SH-SY5Y (cell line): ENCODE measurements at regions not wholly inside any gene's neighbourhood (a gene's known extent, or its start where the extent isn't known, plus 50 kb on each side); places are given as distances from the start of the nearest gene placed in this dataset.
A peak's percentile ranks its signal among the peaks of the same experiment; 100 is the strongest.

Experiments used
- GATA2 ChIP-seq: IDR thresholded peaks from 2 replicates; pipeline ENCODE4 v1.6.1; 2011; ENCODE audit warnings: mild to moderate bottlenecking, low read depth, low read length
- GATA3 ChIP-seq: IDR thresholded peaks from 2 replicates; pipeline ENCODE4 v1.6.1; 2011; ENCODE audit warnings: low read depth, mild to moderate bottlenecking, low read length, moderate library complexity

DNA sequence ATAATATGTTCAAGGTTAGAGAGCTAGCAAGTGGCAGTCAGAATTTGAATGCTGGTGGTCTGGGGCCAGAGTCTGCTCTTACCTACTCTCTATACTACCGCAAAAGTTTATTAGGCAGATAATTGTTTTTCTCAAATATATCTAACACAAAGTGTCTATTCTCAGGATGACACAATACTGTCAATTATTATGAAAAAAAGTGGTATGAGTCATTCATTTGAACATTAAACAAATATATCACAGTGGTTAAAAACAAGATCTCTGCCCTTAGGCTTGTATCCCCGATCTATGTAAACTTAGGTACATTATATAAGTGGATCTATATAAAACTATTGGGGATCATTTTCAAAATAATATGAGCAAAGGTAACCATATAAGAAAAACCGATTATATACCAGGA, 354.9 kb downstream of the CETN3 start:
- TF ChIP-seq GATA3 (no peak), GATA2 (no peak)

DNA sequence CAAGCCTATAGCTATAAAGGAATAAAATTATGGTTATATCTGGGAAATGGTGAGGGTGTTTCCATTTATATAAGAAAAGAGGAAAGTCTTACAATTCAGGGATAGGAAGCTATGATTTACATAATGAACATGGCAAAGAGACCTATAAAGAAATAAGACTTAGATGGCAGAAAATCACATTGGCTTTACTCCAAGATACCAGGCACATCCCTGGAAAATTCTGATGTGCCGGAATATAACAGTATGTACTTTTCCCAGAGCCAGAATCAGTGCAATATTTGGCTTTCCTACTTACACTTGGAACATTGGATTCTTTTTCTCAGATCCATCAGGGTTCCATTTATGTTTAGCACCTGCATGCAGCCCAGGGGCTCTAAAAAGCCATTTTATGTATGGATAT, 357.8 kb downstream of the CETN3 start:
- TF ChIP-seq GATA2 (no peak), GATA3 (no peak)

DNA sequence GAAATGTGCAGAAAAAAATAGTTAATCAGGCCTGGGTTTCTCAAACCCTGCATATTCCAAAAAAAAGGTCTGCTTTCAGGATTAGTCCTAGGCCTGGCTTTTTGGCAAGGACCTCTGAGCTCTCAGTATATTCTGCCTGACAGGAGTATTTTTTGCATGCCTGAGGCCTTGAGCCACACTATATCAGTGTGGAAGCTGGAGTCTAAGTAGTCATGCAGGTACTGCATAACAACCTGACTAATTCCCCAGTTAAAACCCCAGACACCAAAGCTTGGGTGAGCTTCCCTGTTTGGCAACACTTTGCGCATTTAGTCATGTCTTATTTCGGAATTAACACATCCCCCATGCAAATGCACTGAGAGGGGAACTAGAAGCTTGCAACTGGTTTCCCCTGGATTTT, 359.5 kb downstream of the CETN3 start:
- TF ChIP-seq GATA3 (no peak), GATA2 (no peak)

DNA sequence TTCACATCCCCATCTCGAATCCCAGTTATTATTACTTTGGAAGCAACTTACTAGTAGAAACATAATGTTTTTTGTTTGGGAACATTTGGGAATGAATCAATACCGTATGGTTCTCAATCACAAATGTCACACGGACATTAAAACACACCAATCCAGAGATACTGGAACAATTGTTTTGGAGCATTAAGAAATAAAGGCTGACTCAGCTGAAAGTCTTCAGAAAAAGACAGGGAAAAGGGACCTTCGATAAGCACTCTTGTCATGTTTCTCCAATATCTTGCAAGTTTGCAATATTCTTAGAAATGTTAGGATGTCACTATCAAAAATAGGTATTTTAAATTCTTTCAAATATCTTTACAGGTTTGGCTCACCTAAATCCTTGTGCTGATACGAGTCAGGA, 362.4 kb downstream of the CETN3 start:
- TF ChIP-seq GATA3 (no peak), GATA2 (no peak)

DNA sequence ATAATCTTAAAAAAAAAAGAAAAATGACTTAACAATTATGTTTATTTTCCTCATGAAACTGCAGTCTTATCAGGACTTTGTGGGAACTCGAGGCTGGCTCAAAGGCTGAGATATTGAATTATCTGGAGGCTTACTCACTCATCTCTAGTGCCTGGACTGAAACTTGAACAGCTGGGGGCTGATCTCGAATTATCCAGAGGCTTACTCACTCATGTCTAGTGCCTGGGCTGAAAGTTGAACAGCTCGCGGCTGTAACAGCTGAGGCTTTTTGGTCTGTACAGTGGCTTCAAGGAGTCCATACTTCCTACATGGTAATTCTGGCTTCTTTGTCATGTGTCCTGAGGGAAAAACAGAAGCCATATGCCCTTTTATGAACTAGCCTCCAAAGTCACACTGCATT, 371.9 kb downstream of the CETN3 start:
- TF ChIP-seq GATA3 (no peak), GATA2 (no peak)

DNA sequence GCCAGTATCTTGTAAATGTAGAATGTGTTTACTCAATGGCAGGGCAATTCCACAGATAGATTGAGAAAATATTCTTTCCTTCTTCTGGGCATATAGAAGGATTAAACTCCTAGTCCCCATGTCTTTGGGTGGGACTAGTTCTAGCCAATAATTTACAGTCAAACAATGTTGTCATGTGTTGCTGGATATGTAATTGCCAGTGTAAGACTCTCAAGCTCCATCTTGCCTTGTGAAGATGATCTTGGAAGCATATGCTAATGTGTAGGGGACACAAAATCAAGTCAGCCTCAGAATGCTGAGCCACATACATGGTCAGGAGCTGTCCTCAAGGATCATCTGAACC, 386.9 kb downstream of the CETN3 start:
- TF ChIP-seq GATA2 (no peak), GATA3 (no peak)

DNA sequence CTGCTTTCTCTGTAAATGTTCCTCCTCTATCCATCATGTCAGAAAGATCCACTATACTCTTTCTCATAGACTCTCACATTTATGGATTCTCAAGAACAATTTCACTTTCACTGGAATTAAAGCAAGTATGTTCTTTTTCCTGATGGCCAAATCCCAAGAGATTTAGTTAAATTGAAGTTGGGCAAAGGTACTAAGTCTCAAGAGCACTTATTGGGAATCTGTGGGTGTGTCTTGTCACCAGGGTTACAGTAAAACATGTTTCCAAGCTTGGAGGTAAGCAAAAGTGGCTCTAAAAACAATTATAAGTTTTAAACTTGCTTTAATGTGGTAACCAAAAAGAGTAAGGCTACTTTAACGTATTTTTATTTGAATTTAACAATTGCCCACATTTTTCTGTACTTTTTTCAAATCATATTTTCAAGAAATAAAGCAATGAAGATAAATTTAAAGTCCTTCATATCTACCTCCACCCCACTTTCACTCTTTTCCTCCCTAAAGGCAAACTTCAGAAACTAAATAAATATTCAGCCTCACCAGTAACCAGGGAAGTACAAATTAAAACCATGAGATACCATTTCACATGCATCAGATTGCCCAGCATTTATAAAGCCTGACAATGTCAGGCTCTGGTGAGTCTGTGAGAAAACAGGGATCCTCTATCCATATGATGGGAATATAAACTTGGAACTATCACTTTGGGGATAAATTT, 387.4 kb downstream of the CETN3 start:
- no peak for TF ChIP-seq GATA3
- TF ChIP-seq GATA2, result no peak

DNA sequence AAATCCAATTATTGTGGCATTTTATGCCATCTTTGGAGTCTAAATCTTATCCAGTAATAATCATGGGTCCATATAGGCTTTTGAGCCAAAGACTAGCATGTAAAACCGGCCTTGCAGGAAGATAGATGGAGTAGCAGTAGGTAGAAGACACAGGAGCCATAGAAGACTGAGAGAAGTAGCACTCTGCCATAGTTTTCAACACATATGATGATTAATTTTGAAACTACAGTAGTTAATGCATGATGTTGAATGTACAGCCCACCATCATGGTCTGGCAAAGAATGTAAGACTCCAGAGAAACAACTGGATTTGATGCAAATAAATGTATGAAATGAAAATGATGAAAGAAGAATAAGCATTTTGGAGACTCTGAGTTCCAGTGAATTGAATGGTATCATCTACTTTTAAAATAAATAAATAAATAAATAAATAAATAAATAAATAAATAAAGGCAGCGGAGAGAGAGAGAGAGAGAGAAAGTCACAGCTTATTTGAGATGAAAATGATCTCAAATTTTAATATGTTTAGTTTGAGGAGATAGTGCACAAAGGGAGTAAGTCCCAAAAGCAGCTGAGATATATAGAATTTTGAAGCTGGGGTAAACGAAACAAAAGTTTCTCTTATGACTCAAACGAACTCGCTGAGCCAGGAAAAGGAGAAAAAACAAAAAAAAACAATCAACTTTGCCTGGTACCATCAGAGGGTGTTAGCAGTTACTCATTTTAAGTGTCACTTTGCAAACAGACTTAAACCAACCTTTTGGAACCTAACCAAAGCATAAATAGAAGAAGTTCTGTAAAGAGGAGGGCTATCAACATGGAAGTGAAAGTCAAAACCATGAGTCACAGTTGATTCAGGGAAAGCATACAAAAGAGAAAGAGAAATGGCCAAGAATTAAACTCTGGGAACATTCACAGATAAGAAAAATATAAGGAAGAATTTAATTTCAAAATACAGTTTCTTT, 388.7 kb downstream of the CETN3 start:
- TF ChIP-seq GATA3 (no peak), GATA2 (no peak)

DNA sequence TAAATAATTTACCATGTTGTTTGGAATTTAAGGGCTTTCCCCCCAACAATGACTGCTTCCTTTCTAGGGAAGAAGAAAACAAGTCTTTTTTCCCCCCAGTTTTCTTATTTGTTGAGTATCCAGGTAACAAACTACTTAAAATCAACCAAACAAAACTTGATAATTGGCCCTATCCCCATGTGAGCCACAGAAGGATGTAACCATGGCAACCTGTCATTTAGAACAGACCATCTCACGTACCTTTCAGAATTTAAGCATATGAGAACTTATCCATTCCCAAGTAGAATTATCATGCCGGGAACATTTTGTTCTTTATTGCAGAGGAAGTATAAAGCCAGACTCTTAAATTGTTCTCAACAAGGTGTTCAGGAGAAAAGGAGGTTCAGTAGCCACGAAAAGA, 392.3 kb downstream of the CETN3 start:
- TF ChIP-seq GATA2 (no peak), GATA3 (no peak)

DNA sequence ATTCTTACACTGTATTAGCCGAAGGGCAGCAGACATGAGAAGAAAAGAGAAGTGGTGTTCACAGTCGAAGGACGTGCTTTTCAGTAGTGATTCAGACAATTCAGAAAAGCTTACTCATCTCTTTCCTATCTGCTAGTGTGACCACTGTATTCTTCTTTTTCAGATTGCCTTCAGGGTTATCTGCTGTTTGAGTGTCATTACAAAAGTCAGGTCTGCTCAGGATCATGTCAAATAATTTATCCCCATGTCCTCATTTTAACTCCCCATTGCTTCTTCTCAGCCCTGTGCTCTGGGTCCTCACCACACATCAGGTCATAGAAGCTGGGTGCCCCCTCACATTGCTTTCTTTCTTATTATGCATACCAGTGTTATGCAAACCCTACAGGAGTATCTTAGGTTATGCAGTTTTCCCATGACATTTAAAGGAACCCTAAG, 394.0 kb downstream of the CETN3 start:
- TF ChIP-seq GATA3, result no peak
- peak; percentile 37; the same call in 1 of the 2 replicates for TF ChIP-seq GATA2

DNA sequence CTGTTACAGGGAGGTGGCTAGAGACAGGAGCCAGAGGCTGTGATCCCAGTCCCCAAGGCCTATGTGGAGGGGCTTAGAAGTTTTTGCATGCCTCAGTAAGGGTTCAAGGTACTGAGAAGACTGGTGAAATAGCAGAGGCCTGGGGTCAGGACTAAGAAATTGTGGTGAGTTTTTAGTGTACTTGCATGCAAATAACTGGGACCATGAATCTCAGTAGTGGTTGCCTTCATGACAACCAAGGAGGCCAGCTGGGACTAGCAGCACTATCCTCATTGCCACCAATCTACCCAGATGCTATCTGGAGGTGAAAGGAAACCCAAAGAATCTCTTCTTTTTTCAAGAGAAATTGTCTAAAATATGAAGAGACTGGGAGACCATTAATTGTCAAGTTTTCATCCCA, 395.1 kb downstream of the CETN3 start:
- TF ChIP-seq GATA3, result no peak
- no peak for TF ChIP-seq GATA2

DNA sequence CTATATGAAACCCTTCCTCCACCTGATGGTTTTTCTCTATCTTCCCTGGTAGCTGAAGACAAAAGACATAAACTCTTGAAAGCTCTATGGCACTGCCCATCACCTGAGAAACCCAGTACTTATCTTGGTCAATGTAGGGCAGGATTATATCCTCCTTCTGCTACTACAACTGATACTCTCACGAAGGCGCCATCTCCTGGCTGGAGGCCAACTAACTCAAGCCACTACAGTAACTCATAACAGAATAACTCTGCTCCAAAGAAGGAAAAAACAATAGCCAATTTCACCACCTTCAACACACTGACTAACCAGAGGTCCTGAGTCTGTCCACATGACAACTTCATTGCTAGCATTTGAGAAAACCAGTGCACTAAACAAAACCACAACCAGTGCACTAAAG, 409.2 kb downstream of the CETN3 start:
- TF ChIP-seq GATA3, result no peak
- no peak for TF ChIP-seq GATA2

DNA sequence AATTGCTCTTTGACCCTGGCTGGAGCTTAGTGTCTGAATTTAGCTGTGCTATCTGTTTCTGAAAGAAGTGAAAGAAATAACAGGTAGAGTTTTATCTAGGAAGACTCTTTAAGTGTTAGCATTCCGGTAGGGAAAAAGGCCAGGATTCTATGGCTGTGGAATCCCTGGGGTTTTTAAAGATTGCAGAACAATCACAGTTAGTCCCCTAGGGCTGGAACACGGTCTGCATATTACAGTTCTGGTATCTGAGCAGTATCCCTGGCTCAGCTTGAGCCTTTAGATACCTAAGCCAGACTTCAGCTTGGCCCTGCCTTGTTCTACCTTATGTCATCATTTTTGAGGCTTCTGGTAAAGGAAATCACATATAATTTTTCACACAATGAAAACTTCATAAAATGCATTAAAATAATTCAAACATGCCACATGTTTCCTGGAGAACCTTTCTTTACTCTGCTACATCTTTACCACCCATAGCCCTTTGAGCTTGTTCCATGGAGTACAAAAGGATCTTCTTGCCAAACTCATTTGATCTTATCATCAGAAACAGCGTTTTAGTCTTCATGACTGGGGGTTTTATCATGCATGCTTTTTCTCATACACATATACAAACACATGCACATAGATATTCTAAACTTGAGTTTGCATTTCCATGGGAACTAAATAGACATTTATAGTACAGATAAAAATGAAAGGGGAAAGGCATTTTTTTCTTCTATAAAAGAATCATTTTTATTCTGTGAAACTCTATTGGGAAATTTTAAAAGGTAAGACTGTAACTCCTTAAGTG, 410.8 kb downstream of the CETN3 start:
- no peak for TF ChIP-seq GATA3
- no peak for TF ChIP-seq GATA2

DNA sequence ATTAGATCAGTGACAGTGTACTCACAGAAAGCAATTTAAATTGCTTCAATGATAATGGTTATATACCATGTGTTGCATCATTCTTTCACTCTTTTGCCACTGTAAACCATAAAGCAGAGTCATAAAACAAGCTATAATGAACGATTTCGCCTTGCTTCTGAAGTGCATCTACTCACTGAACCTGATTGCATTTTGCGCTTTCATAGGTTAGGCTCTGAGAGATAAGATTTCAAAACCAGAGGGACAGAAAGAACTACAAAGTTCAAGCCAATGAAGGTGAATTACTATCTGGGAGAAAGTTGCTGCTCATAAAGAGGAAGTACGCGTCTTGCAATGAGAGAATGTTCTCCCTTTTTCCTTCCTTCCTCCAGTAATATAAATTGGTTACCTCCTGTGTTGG, 412.7 kb downstream of the CETN3 start:
- no peak for TF ChIP-seq GATA2
- TF ChIP-seq GATA3, result no peak
